IPS-15b (cell line): ENCODE measurements at regions not wholly inside any gene's neighbourhood (a gene's known extent, or its start where the extent isn't known, plus 50 kb on each side); places are given as distances from the start of the nearest gene placed in this dataset.

Experiments used
- H3K27me3 ChIP-seq: one replicate; pipeline ENCODE4 v1.6.1; 2013; ENCODE audit warnings: low read length; ENCODE audit not compliant: control insufficient read depth, insufficient read depth
- H3K36me3 ChIP-seq: one replicate; pipeline ENCODE4 v1.6.1; 2013; ENCODE audit warnings: low read length; ENCODE audit not compliant: control insufficient read depth, insufficient read depth
- H3K4me1 ChIP-seq: one replicate; pipeline ENCODE4 v1.6.1; 2013; ENCODE audit warnings: mild to moderate bottlenecking, low read length; ENCODE audit not compliant: control insufficient read depth, insufficient read depth
- H3K4me3 ChIP-seq: one replicate; pipeline ENCODE4 v1.5.1; 2013; ENCODE audit warnings: low read depth, low read length
- H3K9ac ChIP-seq: one replicate; pipeline ENCODE4 v1.6.1; 2013; ENCODE audit warnings: low read depth, mild to moderate bottlenecking, low read length
- H3K9me3 ChIP-seq: one replicate; pipeline ENCODE4 v1.6.1; 2013; ENCODE audit warnings: mild to moderate bottlenecking, low read length; ENCODE audit not compliant: control insufficient read depth, insufficient read depth

DNA sequence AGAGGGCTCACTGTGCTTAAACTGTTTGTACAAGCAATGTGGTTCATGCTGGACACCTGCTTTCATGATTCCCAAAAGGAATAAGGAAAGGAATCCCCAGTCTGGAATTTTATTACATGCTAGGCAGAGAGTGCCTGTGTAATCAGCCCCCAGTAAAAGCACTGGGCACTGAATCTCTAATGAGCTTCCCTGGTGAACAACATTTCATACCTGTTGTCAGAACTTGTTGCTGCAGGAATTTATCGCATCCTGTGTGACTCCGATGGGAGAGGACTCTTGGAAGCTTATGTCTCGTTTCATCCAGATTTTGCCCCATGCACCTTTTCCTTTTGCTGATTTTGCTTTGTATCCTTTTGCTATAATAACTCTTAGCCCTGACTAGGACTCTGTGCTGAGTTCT is 190.2 kb upstream of the HMGA2 start:
- peaks cover 3% of the 10 kb centered on the region for H3K4me1 ChIP-seq
- H3K9me3 ChIP-seq = no peaks in the 10 kb centered on the region
- no peak overlapping the region for H3K9ac ChIP-seq
- H3K36me3 ChIP-seq = no peaks in the 10 kb centered on the region
- no peaks in the 10 kb centered on the region for H3K27me3 ChIP-seq
- H3K4me3 ChIP-seq = no peak overlapping the region

GRCh38 chr12:65634626-65635331 is 189.5 kb upstream of the HMGA2 start:
- Histone ChIP-seq H3K4me3 (no peak overlapping the region), H3K9me3 (no peaks in the 10 kb centered on the region), H3K36me3 (no peaks in the 10 kb centered on the region), H3K9ac (no peak overlapping the region), H3K27me3 (no peaks in the 10 kb centered on the region), H3K4me1 (peaks cover 3% of the 10 kb centered on the region)

DNA sequence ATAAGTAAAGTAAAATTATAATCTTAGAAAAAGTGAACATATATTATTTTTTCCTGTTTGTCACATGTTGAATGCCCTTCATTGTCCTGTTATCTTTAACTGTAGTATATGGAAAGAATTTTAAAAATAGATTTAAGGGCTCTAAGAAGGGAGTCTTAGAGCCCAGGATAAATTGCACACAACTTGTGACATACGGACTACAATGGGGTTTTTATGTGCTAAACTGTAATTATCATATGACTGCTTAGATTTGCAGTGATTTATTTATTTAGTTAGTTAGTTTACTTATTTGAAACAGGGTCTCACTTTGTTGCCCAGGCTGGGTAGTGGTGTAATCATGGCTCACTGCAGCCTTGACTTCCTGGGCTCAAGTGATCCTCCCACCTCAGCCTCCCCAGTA is 187.8 kb upstream of the HMGA2 start:
- Histone ChIP-seq H3K4me1 (peaks cover 3% of the 10 kb centered on the region), H3K36me3 (no peaks in the 10 kb centered on the region), H3K9ac (no peak overlapping the region), H3K27me3 (no peaks in the 10 kb centered on the region), H3K9me3 (no peaks in the 10 kb centered on the region), H3K4me3 (no peak overlapping the region)

DNA sequence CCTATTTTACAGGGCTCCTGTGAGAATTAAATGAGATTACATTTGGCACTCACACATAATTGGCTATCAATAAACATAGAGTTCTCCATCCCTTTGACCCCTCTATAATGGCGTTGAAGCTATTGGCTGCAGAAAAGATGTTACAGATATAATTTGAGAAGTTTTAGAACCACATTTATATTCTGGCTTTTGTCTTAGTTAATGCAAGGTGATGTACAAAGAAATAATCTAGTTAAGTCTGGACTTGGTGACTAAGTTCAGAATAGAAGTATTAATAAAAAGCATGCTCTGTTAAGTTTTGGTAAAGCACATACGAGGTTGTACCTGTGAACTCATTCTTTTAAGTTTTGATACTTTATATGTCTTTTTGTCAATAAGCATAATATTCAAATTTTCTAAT is 187.1 kb upstream of the HMGA2 start:
- no peaks in the 10 kb centered on the region for H3K36me3 ChIP-seq
- peaks cover 3% of the 10 kb centered on the region for H3K4me1 ChIP-seq
- H3K27me3 ChIP-seq = no peaks in the 10 kb centered on the region
- no peak overlapping the region for H3K9ac ChIP-seq
- no peak overlapping the region for H3K4me3 ChIP-seq
- H3K9me3 ChIP-seq = no peaks in the 10 kb centered on the region

- Histone ChIP-seq H3K9me3 (no peaks in the 10 kb centered on the region), H3K27me3 (no peaks in the 10 kb centered on the region), H3K4me3 (no peak overlapping the region), H3K4me1 (peaks cover 3% of the 10 kb centered on the region), H3K36me3 (no peaks in the 10 kb centered on the region), H3K9ac (no peak overlapping the region)
These were observed 186.5 kb upstream of the HMGA2 start for GRCh38 chr12:65637774-65638173.

DNA sequence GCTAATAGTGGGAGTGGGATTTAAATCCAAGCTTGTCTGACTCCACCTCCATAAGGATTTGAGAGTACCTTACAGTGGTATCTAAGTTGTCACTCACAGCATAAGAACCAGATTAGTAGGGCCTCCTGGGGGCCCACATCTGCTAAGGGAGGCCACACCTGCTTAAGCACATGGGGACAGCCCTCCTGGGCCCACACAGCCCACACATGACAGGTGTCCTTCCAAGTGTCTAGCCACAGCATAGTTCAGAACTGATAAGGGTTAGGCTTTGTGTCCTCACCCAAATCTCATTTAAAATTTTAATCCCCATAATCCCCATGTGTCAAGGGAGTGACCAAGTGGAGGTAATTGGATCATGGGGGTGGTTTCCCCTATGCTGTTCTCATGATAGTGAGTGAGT is 186.0 kb upstream of the HMGA2 start:
- H3K4me1 ChIP-seq = peaks cover 3% of the 10 kb centered on the region
- H3K9ac ChIP-seq = no peak overlapping the region
- H3K4me3 ChIP-seq = no peak overlapping the region
- H3K36me3 ChIP-seq = no peaks in the 10 kb centered on the region
- no peaks in the 10 kb centered on the region for H3K27me3 ChIP-seq
- no peaks in the 10 kb centered on the region for H3K9me3 ChIP-seq

DNA sequence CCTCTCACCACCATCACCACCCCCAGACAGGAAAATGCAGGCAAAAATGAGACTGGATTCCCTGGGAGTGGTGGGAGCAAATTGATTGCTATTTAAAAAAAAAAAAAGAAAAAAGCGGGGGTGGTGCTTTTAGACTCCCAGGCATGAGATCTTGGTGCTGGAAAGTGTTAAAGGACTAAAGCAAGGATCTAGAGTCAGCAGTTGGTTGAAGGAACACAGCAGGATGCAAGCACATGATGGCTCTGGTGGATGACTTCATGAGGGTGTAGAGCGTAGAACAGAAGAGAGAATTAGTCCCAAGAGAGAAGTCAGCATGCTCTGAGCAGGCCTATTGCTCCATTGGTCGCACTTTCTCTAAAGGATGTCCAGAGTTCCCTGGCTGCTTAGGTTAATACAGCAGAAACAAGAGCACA is 183.8 kb upstream of the HMGA2 start:
- Histone ChIP-seq H3K4me1 (no peaks in the 10 kb centered on the region), H3K9me3 (no peaks in the 10 kb centered on the region), H3K9ac (no peak overlapping the region), H3K36me3 (no peaks in the 10 kb centered on the region), H3K27me3 (no peaks in the 10 kb centered on the region), H3K4me3 (no peak overlapping the region)

DNA sequence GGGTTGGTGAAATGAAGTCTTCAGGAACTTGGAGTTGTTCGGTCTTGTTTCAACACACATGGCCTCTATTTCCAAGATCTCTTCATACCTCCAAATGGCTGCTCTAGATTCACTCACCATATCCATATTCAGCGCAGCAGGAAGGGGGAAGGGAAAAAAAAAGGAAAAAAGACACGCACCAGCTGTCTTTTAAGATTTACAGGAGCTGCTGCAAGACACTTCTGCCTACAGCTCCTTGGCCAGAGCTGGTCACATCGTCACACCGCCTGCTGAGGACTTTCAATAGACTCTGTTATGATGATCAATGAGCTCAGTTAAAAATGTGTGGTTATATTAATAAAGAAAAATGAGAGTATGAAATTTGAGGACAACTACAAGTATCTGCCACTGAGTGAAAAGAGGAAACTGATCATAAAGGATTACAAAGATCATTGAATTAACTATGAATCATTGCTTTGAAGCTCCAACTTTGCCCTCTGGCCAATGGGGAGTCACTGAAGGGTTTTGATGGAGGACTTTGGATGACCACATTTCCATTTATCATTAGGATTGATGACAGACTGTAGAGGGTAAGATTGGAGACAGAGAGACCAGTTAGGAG is 182.1 kb upstream of the HMGA2 start:
- Histone ChIP-seq H3K4me3 (no peak overlapping the region), H3K36me3 (no peaks in the 10 kb centered on the region), H3K27me3 (no peaks in the 10 kb centered on the region), H3K9me3 (no peaks in the 10 kb centered on the region), H3K4me1 (no peaks in the 10 kb centered on the region), H3K9ac (no peak overlapping the region)

- Histone ChIP-seq H3K9ac (no peak overlapping the region), H3K27me3 (no peaks in the 10 kb centered on the region), H3K4me3 (no peak overlapping the region), H3K36me3 (no peaks in the 10 kb centered on the region), H3K4me1 (no peaks in the 10 kb centered on the region), H3K9me3 (no peaks in the 10 kb centered on the region)
These were observed 181.1 kb upstream of the HMGA2 start for GRCh38 chr12:65643171-65643570.

- H3K36me3 ChIP-seq = no peaks in the 10 kb centered on the region
- H3K4me1 ChIP-seq = no peaks in the 10 kb centered on the region
- H3K9me3 ChIP-seq = no peaks in the 10 kb centered on the region
- no peaks in the 10 kb centered on the region for H3K27me3 ChIP-seq
- H3K4me3 ChIP-seq = no peak overlapping the region
- H3K9ac ChIP-seq = no peak overlapping the region
These were observed 180.5 kb upstream of the HMGA2 start for GRCh38 chr12:65643595-65644386.

DNA sequence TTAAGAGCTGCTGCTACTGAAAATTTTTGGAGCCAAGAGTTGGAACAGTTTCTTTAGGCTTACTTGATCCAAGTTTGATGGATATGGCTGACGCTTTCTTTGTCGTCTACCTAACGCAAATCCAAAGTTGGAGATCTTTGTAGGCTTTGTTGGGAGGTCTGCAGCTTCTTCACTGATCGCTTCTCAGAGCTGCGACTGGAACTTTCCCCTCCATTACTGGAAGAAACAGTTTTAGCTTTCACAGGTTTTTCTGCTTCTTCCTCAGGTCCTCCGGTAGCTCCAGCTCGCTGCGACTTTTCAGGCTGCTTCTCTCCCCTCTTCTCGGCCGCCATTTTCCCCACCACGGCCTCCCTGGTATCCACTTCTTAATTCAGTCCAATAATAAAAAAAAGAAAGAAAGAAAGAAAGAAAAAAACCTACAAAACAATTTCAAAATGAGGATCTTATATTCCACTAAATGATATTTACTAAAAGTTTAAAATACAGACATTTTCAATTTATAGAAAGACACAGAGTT is 178.1 kb upstream of the HMGA2 start:
- no peaks in the 10 kb centered on the region for H3K36me3 ChIP-seq
- H3K9ac ChIP-seq = no peak overlapping the region
- no peaks in the 10 kb centered on the region for H3K27me3 ChIP-seq
- H3K9me3 ChIP-seq = no peaks in the 10 kb centered on the region
- no peak overlapping the region for H3K4me3 ChIP-seq
- no peaks in the 10 kb centered on the region for H3K4me1 ChIP-seq

GRCh38 chr12:65647074-65647473 is 177.2 kb upstream of the HMGA2 start:
- no peak overlapping the region for H3K9ac ChIP-seq
- no peaks in the 10 kb centered on the region for H3K36me3 ChIP-seq
- H3K27me3 ChIP-seq = no peaks in the 10 kb centered on the region
- H3K9me3 ChIP-seq = no peaks in the 10 kb centered on the region
- no peak overlapping the region for H3K4me3 ChIP-seq
- no peaks in the 10 kb centered on the region for H3K4me1 ChIP-seq
